GM23338 (cell line): ENCODE measurements at regions not wholly inside any gene's neighbourhood (a gene's known extent, or its start where the extent isn't known, plus 50 kb on each side); places are given as distances from the start of the nearest gene placed in this dataset.

ENCODE experiments used
- ATAC-seq: fragments of 200-7000 bp; cut with Tn5 transposase; 3 replicates; pipeline ENCODE4 v1.9.1; 2020
- DNase-seq: peaks from one replicate; pipeline ENCODE4 v3.0.0-alpha.2; 2015; ENCODE audit warnings: low spot score
- H2AFZ ChIP-seq: fragments of 200-600 bp; sonication (generic); 2 replicates; pipeline ENCODE4 v1.8.0; 2016; ENCODE audit warnings: antibody characterized with exemption, mild to moderate bottlenecking, moderate library complexity
- H3F3A ChIP-seq: fragments of 200-600 bp; sonication (generic); replicated peaks from 2 replicates; pipeline ENCODE4 v1.8.0; 2017; ENCODE audit warnings: antibody characterized with exemption, mixed run types, low read depth
- H3K27ac ChIP-seq: fragments of 200-600 bp; sonication (generic); 2 replicates; pipeline ENCODE4 v1.6.1; 2016; ENCODE audit warnings: low read depth
- H3K27me3 ChIP-seq: fragments of 200-600 bp; sonication (generic); 2 replicates; pipeline ENCODE4 v1.8.0; 2016; ENCODE audit warnings: mild to moderate bottlenecking, mixed run types, moderate library complexity; ENCODE audit not compliant: insufficient read depth
- H3K36me3 ChIP-seq: fragments of 200-600 bp; sonication (generic); 2 replicates; pipeline ENCODE4 v1.8.0; 2016; ENCODE audit warnings: mild to moderate bottlenecking; ENCODE audit not compliant: insufficient read depth
- H3K4me1 ChIP-seq: fragments of 200-600 bp; sonication (generic); 2 replicates; pipeline ENCODE4 v1.8.0; 2016; ENCODE audit warnings: mild to moderate bottlenecking, moderate library complexity; ENCODE audit not compliant: insufficient read depth
- H3K4me2 ChIP-seq: fragments of 200-600 bp; sonication (generic); 2 replicates; pipeline ENCODE4 v1.7.1; 2017; ENCODE audit warnings: mixed run types
- H3K4me3 ChIP-seq: fragments of 200-600 bp; sonication (generic); 2 replicates; pipeline ENCODE4 v1.6.1; 2016; ENCODE audit warnings: mixed run types
- H3K79me2 ChIP-seq: fragments of 200-600 bp; sonication (generic); replicated peaks from 2 replicates; pipeline ENCODE4 v1.8.0; 2017; ENCODE audit warnings: mild to moderate bottlenecking; ENCODE audit not compliant: insufficient read depth
- H3K9me2 ChIP-seq: fragments of 200-600 bp; sonication (generic); 2 replicates; pipeline ENCODE4 v1.8.0; 2017; ENCODE audit not compliant: insufficient read depth
- H4K20me1 ChIP-seq: fragments of 200-600 bp; sonication (generic); replicated peaks from 2 replicates; pipeline ENCODE4 v1.8.0; 2017; ENCODE audit warnings: mild to moderate bottlenecking; ENCODE audit not compliant: insufficient read depth
- H3K27ac Mint-ChIP-seq: 2 replicates; pipeline ENCODE4 v1.8.0; 2020; ENCODE audit warnings: inconsistent platforms, mild to moderate bottlenecking, moderate library complexity, mixed read lengths
- H3K27me3 Mint-ChIP-seq: 3 replicates; pipeline ENCODE4 v1.8.0; 2022; ENCODE audit warnings: low read depth, mild to moderate bottlenecking, moderate library complexity, mixed read lengths, inconsistent platforms; ENCODE audit not compliant: insufficient read depth, poor library complexity
- H3K36me3 Mint-ChIP-seq: 3 replicates; pipeline ENCODE4 v1.8.0; 2021; ENCODE audit warnings: low read depth, mild to moderate bottlenecking, inconsistent platforms, moderate library complexity, mixed read lengths
- H3K4me1 Mint-ChIP-seq: 3 replicates; pipeline ENCODE4 v1.8.0; 2020; ENCODE audit warnings: mild to moderate bottlenecking, inconsistent platforms, mixed read lengths
- H3K4me3 Mint-ChIP-seq: 3 replicates; pipeline ENCODE4 v1.8.0; 2021; ENCODE audit warnings: moderate library complexity, mild to moderate bottlenecking, inconsistent platforms, mixed read lengths
- H3K9me3 Mint-ChIP-seq: 3 replicates; pipeline ENCODE4 v1.8.0; 2020; ENCODE audit warnings: moderate library complexity, mild to moderate bottlenecking, inconsistent platforms, mixed read lengths
- CREB1 ChIP-seq: fragments of 250-450 bp; sonication (Bioruptor Pico); IDR thresholded peaks from 2 replicates; pipeline ENCODE4 v1.5.0; 2020; ENCODE audit warnings: low read depth, mild to moderate bottlenecking, moderate library complexity
- EZH2 ChIP-seq: fragments of 200-600 bp; sonication (generic); IDR thresholded peaks from one replicate; pipeline ENCODE4 v1.8.0; 2017; ENCODE audit warnings: antibody characterized with exemption, mild to moderate bottlenecking, low read depth; ENCODE audit not compliant: unreplicated experiment
- EZH2phosphoT487 ChIP-seq: fragments of 200-600 bp; sonication (generic); IDR thresholded peaks from one replicate; pipeline ENCODE4 v1.8.1; 2018; ENCODE audit warnings: antibody characterized with exemption; ENCODE audit not compliant: unreplicated experiment
- JUNB ChIP-seq: IDR thresholded peaks from one replicate; pipeline ENCODE4 v1.6.1; 2016; ENCODE audit warnings: antibody characterized with exemption; ENCODE audit not compliant: unreplicated experiment
- NANOG ChIP-seq: IDR thresholded peaks from 2 replicates; pipeline ENCODE4 v1.6.1; 2016; ENCODE audit warnings: antibody characterized with exemption, borderline replicate concordance
- POLR2AphosphoS5 ChIP-seq: IDR thresholded peaks from 2 replicates; pipeline ENCODE4 v1.6.1; 2016; ENCODE audit warnings: antibody characterized with exemption, low read depth
- STAT1 ChIP-seq: IDR thresholded peaks from one replicate; pipeline ENCODE4 v1.6.1; 2016; ENCODE audit warnings: antibody characterized with exemption; ENCODE audit not compliant: unreplicated experiment
- ZNF114 ChIP-seq: fragments of 250-450 bp; sonication (Bioruptor Pico); IDR thresholded peaks from 2 replicates; pipeline ENCODE4 v1.5.0; 2020; ENCODE audit warnings: mild to moderate bottlenecking, moderate library complexity
- ZNF331 ChIP-seq: fragments of 250-450 bp; sonication (Bioruptor Pico); IDR thresholded peaks from 2 replicates; pipeline ENCODE4 v1.5.0; 2020; ENCODE audit warnings: low read depth, mild to moderate bottlenecking, moderate library complexity
- TF ChIP-seq, protein P1 (sequence below): IDR thresholded peaks from 2 replicates; pipeline ENCODE4 v1.6.1; 2016; ENCODE audit warnings: antibody characterized with exemption
- TF ChIP-seq, protein P2 (sequence below): fragments of 250-450 bp; sonication (Bioruptor Pico); IDR thresholded peaks from 2 replicates; pipeline ENCODE4 v1.5.0; 2020; ENCODE audit warnings: mild to moderate bottlenecking, moderate library complexity
- TF ChIP-seq, protein P3 (sequence below), 2 experiments: fragments of 200-600 bp in 1 of 2; sonication (generic) in 1 of 2; conservative IDR thresholded peaks; 2 replicates each; pipeline versions ENCODE4 v1.5.1 to v1.6.1; 2016 to 2017; ENCODE audit warnings: antibody characterized with exemption in 2 of 2, low read depth in 2 of 2, mild to moderate bottlenecking in 2 of 2, moderate library complexity in 1 of 2
- TF ChIP-seq, protein P4 (sequence below): IDR thresholded peaks from one replicate; pipeline ENCODE4 v1.6.1; 2018; ENCODE audit warnings: antibody characterized with exemption; ENCODE audit not compliant: unreplicated experiment

DNA sequence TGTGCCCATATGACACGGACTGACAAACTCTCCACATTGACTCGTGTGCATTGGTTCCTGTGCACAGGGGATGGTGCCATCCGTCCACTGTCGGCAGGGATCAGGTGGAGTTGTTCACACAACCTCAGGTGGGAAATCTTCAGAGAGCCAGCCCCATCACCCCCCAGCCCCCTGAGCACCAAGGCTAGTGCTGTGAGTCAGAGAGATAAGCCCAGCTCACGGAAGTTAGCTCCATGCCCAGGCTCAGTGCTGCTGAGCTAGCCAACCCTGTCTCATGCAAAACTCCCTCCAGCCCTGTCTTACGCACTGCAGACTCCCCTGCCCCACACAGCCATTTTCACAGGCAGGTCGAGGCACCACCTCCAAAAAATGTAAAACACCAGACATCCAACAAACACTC, 139.0 kb upstream of the NGF start:
- no peaks in the 10 kb centered on the region for H3K79me2 ChIP-seq
- H3K27ac Mint-ChIP-seq, result peak overlapping the region; percentile 40; the same call in 1 of the 2 replicates
- H3K4me3 Mint-ChIP-seq, result no peak overlapping the region
- H3K9me2 ChIP-seq, result 0 out of 2 replicates have a peak, but pooled peaks cover 4% of the 10 kb centered on the region
- H3K4me1 Mint-ChIP-seq, result no peaks in the 10 kb centered on the region
- H3K4me2 ChIP-seq, result no peak overlapping the region
- H3K9me3 Mint-ChIP-seq, result no peaks in the 10 kb centered on the region
- H3F3A ChIP-seq, result no peaks in the 10 kb centered on the region
- ATAC-seq (no peak), DNase-seq (no peak)
- no peak overlapping the region for H2AFZ ChIP-seq
- TF ChIP-seq NANOG (no peak), ZNF114 (CRISPR knock-in tag) (no peak), EZH2 (no peak), CREB1 (CRISPR knock-in tag) (no peak), JUNB (no peak), EZH2phosphoT487 (no peak), STAT1 (no peak), POLR2AphosphoS5 (no peak), ZNF331 (CRISPR knock-in tag) (no peak)
- TF ChIP-seq, protein P1, sequence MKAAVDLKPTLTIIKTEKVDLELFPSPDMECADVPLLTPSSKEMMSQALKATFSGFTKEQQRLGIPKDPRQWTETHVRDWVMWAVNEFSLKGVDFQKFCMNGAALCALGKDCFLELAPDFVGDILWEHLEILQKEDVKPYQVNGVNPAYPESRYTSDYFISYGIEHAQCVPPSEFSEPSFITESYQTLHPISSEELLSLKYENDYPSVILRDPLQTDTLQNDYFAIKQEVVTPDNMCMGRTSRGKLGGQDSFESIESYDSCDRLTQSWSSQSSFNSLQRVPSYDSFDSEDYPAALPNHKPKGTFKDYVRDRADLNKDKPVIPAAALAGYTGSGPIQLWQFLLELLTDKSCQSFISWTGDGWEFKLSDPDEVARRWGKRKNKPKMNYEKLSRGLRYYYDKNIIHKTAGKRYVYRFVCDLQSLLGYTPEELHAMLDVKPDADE, result no peak
- TF ChIP-seq, protein P2, sequence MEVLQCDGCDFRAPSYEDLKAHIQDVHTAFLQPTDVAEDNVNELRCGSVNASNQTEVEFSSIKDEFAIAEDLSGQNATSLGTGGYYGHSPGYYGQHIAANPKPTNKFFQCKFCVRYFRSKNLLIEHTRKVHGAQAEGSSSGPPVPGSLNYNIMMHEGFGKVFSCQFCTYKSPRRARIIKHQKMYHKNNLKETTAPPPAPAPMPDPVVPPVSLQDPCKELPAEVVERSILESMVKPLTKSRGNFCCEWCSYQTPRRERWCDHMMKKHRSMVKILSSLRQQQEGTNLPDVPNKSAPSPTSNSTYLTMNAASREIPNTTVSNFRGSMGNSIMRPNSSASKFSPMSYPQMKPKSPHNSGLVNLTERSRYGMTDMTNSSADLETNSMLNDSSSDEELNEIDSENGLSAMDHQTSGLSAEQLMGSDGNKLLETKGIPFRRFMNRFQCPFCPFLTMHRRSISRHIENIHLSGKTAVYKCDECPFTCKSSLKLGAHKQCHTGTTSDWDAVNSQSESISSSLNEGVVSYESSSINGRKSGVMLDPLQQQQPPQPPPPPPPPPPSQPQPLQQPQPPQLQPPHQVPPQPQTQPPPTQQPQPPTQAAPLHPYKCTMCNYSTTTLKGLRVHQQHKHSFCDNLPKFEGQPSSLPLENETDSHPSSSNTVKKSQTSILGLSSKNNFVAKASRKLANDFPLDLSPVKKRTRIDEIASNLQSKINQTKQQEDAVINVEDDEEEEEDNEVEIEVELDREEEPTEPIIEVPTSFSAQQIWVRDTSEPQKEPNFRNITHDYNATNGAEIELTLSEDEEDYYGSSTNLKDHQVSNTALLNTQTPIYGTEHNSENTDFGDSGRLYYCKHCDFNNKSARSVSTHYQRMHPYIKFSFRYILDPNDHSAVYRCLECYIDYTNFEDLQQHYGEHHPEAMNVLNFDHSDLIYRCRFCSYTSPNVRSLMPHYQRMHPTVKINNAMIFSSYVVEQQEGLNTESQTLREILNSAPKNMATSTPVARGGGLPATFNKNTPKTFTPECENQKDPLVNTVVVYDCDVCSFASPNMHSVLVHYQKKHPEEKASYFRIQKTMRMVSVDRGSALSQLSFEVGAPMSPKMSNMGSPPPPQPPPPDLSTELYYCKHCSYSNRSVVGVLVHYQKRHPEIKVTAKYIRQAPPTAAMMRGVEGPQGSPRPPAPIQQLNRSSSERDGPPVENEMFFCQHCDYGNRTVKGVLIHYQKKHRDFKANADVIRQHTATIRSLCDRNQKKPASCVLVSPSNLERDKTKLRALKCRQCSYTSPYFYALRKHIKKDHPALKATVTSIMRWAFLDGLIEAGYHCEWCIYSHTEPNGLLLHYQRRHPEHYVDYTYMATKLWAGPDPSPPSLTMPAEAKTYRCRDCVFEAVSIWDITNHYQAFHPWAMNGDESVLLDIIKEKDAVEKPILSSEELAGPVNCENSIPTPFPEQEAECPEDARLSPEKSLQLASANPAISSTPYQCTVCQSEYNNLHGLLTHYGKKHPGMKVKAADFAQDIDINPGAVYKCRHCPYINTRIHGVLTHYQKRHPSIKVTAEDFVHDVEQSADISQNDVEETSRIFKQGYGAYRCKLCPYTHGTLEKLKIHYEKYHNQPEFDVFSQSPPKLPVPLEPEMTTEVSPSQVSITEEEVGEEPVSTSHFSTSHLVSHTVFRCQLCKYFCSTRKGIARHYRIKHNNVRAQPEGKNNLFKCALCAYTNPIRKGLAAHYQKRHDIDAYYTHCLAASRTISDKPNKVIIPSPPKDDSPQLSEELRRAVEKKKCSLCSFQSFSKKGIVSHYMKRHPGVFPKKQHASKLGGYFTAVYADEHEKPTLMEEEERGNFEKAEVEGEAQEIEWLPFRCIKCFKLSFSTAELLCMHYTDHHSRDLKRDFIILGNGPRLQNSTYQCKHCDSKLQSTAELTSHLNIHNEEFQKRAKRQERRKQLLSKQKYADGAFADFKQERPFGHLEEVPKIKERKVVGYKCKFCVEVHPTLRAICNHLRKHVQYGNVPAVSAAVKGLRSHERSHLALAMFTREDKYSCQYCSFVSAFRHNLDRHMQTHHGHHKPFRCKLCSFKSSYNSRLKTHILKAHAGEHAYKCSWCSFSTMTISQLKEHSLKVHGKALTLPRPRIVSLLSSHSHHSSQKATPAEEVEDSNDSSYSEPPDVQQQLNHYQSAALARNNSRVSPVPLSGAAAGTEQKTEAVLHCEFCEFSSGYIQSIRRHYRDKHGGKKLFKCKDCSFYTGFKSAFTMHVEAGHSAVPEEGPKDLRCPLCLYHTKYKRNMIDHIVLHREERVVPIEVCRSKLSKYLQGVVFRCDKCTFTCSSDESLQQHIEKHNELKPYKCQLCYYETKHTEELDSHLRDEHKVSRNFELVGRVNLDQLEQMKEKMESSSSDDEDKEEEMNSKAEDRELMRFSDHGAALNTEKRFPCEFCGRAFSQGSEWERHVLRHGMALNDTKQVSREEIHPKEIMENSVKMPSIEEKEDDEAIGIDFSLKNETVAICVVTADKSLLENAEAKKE (CRISPR knock-in tag), result no peak
- TF ChIP-seq, protein P3, sequence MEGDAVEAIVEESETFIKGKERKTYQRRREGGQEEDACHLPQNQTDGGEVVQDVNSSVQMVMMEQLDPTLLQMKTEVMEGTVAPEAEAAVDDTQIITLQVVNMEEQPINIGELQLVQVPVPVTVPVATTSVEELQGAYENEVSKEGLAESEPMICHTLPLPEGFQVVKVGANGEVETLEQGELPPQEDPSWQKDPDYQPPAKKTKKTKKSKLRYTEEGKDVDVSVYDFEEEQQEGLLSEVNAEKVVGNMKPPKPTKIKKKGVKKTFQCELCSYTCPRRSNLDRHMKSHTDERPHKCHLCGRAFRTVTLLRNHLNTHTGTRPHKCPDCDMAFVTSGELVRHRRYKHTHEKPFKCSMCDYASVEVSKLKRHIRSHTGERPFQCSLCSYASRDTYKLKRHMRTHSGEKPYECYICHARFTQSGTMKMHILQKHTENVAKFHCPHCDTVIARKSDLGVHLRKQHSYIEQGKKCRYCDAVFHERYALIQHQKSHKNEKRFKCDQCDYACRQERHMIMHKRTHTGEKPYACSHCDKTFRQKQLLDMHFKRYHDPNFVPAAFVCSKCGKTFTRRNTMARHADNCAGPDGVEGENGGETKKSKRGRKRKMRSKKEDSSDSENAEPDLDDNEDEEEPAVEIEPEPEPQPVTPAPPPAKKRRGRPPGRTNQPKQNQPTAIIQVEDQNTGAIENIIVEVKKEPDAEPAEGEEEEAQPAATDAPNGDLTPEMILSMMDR (conservative IDR thresholded peaks at IDR 0.05; ENCODE audit: low read depth in 2 of 2), result no peak
- TF ChIP-seq, protein P4, sequence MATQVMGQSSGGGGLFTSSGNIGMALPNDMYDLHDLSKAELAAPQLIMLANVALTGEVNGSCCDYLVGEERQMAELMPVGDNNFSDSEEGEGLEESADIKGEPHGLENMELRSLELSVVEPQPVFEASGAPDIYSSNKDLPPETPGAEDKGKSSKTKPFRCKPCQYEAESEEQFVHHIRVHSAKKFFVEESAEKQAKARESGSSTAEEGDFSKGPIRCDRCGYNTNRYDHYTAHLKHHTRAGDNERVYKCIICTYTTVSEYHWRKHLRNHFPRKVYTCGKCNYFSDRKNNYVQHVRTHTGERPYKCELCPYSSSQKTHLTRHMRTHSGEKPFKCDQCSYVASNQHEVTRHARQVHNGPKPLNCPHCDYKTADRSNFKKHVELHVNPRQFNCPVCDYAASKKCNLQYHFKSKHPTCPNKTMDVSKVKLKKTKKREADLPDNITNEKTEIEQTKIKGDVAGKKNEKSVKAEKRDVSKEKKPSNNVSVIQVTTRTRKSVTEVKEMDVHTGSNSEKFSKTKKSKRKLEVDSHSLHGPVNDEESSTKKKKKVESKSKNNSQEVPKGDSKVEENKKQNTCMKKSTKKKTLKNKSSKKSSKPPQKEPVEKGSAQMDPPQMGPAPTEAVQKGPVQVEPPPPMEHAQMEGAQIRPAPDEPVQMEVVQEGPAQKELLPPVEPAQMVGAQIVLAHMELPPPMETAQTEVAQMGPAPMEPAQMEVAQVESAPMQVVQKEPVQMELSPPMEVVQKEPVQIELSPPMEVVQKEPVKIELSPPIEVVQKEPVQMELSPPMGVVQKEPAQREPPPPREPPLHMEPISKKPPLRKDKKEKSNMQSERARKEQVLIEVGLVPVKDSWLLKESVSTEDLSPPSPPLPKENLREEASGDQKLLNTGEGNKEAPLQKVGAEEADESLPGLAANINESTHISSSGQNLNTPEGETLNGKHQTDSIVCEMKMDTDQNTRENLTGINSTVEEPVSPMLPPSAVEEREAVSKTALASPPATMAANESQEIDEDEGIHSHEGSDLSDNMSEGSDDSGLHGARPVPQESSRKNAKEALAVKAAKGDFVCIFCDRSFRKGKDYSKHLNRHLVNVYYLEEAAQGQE, result no peak
- no peaks in the 10 kb centered on the region for H3K36me3 Mint-ChIP-seq
- no peaks in the 10 kb centered on the region for H3K27me3 ChIP-seq
- peaks cover 3% of the 10 kb centered on the region for H3K27me3 Mint-ChIP-seq
- H3K27ac ChIP-seq, result no peak overlapping the region
- H3K4me3 ChIP-seq, result no peak overlapping the region
- H3K4me1 ChIP-seq, result no peaks in the 10 kb centered on the region
- no peaks in the 10 kb centered on the region for H3K36me3 ChIP-seq
- H4K20me1 ChIP-seq, result no peaks in the 10 kb centered on the region
